ENCODE measurements at regions not wholly inside any gene's neighbourhood (a gene's known extent, or its start where the extent isn't known, plus 50 kb on each side); places are given as distances from the start of the nearest gene placed in this dataset.

DNA sequence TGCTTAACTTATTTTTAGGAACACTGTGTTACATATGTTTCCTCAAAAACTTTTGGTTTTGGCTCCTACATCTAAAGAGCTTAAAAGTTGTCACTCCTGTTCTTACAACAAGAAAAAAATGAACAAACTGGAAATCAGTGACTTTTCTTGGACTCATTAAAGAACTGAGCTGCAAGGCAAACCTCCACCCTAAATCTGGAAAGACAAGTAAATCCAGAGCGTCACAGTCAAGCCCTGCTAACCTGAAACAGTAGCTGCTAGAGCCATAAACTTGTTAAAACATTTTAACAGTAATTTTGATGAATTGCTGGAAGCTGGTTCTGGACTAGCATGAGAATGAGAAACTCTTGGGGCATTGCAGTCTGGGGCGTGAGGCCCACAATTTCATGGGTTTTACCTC, 350.5 kb upstream of the COL8A1 start:
- Mint-ChIP-seq H3K27me3 (no peaks in the 10 kb centered on the region), H3K9me3 (peaks cover 10% of the 10 kb centered on the region), H3K36me3 (peaks cover 3% of the 10 kb centered on the region), H3K4me1 (ENCODE audit: unreplicated experiment) (no peaks in the 10 kb centered on the region), H3K27ac (peak overlapping the region; percentile 77), H3K4me3 (peak overlapping the region; percentile 78)
- TF ChIP-seq, protein P1, sequence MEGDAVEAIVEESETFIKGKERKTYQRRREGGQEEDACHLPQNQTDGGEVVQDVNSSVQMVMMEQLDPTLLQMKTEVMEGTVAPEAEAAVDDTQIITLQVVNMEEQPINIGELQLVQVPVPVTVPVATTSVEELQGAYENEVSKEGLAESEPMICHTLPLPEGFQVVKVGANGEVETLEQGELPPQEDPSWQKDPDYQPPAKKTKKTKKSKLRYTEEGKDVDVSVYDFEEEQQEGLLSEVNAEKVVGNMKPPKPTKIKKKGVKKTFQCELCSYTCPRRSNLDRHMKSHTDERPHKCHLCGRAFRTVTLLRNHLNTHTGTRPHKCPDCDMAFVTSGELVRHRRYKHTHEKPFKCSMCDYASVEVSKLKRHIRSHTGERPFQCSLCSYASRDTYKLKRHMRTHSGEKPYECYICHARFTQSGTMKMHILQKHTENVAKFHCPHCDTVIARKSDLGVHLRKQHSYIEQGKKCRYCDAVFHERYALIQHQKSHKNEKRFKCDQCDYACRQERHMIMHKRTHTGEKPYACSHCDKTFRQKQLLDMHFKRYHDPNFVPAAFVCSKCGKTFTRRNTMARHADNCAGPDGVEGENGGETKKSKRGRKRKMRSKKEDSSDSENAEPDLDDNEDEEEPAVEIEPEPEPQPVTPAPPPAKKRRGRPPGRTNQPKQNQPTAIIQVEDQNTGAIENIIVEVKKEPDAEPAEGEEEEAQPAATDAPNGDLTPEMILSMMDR (conservative IDR thresholded peaks at IDR 0.05) = no peak
- no peak for DNase-seq (ENCODE audit: extremely low spot score, unreplicated experiment)

DNA sequence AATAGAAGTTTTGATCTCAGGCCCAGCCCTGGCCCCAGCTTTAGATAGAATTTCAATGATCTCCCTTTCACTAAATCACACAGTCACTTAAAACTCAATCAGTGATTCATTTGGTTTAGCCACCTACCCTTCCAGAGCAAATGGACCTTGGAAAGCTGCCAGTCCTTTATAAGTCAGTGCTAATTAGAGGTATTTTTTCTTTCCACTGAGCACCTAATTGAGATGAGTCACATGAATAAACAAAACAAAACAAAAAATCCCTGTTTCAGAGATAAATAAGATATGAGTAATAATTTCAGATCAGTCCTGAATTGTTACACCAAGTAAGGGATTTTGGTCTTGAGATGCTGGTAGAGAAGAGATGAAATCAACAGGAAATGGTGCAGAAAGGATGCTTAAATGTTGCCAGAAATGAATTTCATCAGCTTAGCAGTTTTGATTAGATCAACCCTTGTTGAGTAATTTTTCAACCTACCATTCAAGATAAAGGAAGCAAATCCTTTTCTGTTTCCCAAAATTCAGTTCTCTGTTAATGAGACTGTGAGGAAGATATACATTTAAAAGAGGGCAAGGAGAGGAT, 352.0 kb upstream of the COL8A1 start:
- Mint-ChIP-seq H3K36me3 (peaks cover 3% of the 10 kb centered on the region), H3K4me1 (ENCODE audit: unreplicated experiment) (no peaks in the 10 kb centered on the region), H3K27ac (no peak overlapping the region), H3K27me3 (no peaks in the 10 kb centered on the region), H3K4me3 (no peak overlapping the region), H3K9me3 (peaks cover 10% of the 10 kb centered on the region)
- no peak for DNase-seq (ENCODE audit: extremely low spot score, unreplicated experiment)
- TF ChIP-seq, protein P1 (conservative IDR thresholded peaks at IDR 0.05) = no peak

DNA sequence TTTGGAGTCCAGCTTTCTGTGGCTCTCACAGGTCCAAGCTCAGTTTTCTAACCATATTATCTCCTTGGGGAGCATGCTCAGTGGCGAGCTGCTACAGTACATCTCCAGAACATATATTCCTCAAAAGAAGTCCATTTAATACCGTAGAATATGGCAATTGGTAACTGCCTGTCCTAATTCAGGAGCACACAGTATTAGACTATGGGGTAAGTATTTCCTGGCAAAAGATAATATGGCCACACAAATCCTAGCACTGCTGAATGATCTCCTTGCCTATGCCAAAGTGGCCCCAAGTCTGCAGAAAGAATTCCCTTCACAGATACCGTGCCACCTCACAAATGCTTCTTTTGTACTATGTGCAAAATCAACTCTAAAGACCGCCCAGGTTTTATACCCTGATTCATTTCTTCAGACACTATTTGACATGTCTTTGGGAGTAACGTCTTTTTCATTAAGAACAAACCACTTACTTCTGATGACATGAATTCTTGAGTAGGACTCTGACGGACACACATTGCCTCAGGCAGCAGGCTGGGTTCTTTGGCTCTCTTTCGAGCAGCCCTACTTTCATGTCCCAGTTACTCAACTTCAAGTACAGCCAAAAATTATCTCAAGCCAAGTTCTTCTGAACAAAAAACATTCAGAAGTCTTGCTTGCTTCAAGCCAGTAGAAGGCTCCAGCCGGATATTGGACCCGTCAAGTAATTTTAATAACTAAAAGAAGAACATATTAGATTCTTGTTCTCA, 368.3 kb upstream of the DCBLD2 start:
- H3K36me3 Mint-ChIP-seq = no peaks in the 10 kb centered on the region
- no peak overlapping the region for H3K27ac Mint-ChIP-seq
- no peaks in the 10 kb centered on the region for H3K9me3 Mint-ChIP-seq
- H3K27me3 Mint-ChIP-seq = no peaks in the 10 kb centered on the region
- H3K4me3 Mint-ChIP-seq = no peak overlapping the region
- no peak for DNase-seq (ENCODE audit: extremely low spot score, unreplicated experiment)
- no peaks in the 10 kb centered on the region for H3K4me1 Mint-ChIP-seq (ENCODE audit: unreplicated experiment)
- TF ChIP-seq, protein P1 (conservative IDR thresholded peaks at IDR 0.05) = no peak

DNA sequence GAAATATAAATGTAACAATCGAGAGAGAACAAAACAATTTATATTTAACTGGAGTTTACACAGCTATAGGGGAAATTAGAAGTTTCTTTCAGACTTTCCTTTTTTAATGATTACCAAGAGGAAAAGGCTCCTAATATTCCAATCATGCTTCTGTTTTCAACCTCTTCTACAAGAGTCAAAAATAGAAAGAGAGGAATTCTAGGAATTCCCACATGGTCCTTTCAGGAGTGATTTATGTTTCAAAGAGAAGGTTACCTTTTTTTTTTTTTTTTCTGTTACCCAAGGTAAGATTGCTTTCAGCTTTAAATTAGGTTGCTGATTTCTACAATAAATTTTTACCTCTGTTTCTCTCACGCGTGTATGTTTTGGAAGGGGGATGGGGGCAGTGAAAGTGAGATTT, 355.3 kb upstream of the DCBLD2 start:
- Mint-ChIP-seq H3K27me3 (no peaks in the 10 kb centered on the region), H3K4me3 (no peak overlapping the region), H3K9me3 (peaks cover 4% of the 10 kb centered on the region), H3K27ac (no peak overlapping the region), H3K36me3 (no peaks in the 10 kb centered on the region), H3K4me1 (ENCODE audit: unreplicated experiment) (no peaks in the 10 kb centered on the region)
- no peak for DNase-seq (ENCODE audit: extremely low spot score, unreplicated experiment)
- TF ChIP-seq, protein P1 (conservative IDR thresholded peaks at IDR 0.05) = no peak

DNA sequence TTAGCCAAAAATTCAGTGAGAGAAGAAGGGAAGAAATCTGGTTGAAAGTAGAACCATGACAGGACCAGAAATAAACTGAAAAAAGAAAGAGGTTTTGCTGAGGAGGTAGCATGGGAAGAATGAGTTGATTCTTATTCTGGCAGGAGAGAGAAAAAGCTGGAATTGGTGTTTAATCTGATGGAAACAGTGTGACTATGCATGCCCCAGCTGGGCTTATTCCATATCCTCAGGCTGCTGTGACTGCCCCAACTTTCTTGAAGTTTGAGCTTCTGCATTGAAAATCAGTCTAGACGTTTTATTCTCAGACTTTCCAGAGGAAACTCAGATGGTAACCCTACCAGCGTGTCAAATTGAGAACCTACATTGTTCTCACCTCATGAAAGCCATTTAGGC, 352.5 kb upstream of the DCBLD2 start:
- H3K27ac Mint-ChIP-seq = no peak overlapping the region
- H3K9me3 Mint-ChIP-seq = peaks cover 3% of the 10 kb centered on the region
- no peaks in the 10 kb centered on the region for H3K27me3 Mint-ChIP-seq
- DNase-seq (ENCODE audit: extremely low spot score, unreplicated experiment) = no peak
- H3K36me3 Mint-ChIP-seq = no peaks in the 10 kb centered on the region
- no peak overlapping the region for H3K4me3 Mint-ChIP-seq
- TF ChIP-seq, protein P1 (conservative IDR thresholded peaks at IDR 0.05) = no peak
- no peaks in the 10 kb centered on the region for H3K4me1 Mint-ChIP-seq (ENCODE audit: unreplicated experiment)

All from type B pancreatic cell (in vitro differentiated cells).